Liver (tissue), 9 donors: ENCODE measurements at regions not wholly inside any gene's neighbourhood (a gene's known extent, or its start where the extent isn't known, plus 50 kb on each side); places are given as distances from the start of the nearest gene placed in this dataset. TPM values are rescaled to one million over a fixed set of nuclear protein-coding genes. Genes with fewer than 3 reads are reported as not detected.

ENCODE experiments used
- DNase-seq: peaks from one replicate; pipeline ENCODE4 v3.0.0-alpha.2; 2017; ENCODE audit warnings: low spot score
- H3K27ac ChIP-seq, 2 donors: one replicate each; pipeline ENCODE4 v1.7.0; 2013; ENCODE audit warnings: inconsistent platforms in 2 of 2, low read length in 2 of 2, control low read depth in 1 of 2, low read depth in 1 of 2, mild to moderate bottlenecking in 1 of 2
- H3K27me3 ChIP-seq, 4 donors: one replicate each; pipeline versions ENCODE4 v1.6.1 to v1.7.0; 2013; ENCODE audit warnings: low read length in 3 of 4, inconsistent platforms in 1 of 4, mild to moderate bottlenecking in 1 of 4, moderate library complexity in 1 of 4; ENCODE audit not compliant: control insufficient read depth in 4 of 4, insufficient read depth in 4 of 4
- H3K36me3 ChIP-seq, 4 donors: one replicate each; pipeline versions ENCODE4 v1.6.1 to v1.7.0; 2013; ENCODE audit warnings: low read length in 3 of 4, mild to moderate bottlenecking in 3 of 4, low read depth in 1 of 4, moderate library complexity in 1 of 4; ENCODE audit not compliant: control insufficient read depth in 4 of 4, insufficient read depth in 3 of 4
- H3K4me1 ChIP-seq, 4 donors: one replicate each; pipeline versions ENCODE4 v1.6.1 to v1.7.0; 2013; ENCODE audit warnings: low read length in 3 of 4, mild to moderate bottlenecking in 3 of 4, moderate library complexity in 1 of 4; ENCODE audit not compliant: control insufficient read depth in 4 of 4, insufficient read depth in 4 of 4
- H3K4me3 ChIP-seq, 3 donors: one replicate each; pipeline versions ENCODE4 v1.6.1 to v1.7.0; 2013; ENCODE audit warnings: low read length in 3 of 3, control low read depth in 1 of 3, low read depth in 1 of 3, mild to moderate bottlenecking in 1 of 3
- H3K9ac ChIP-seq, 2 donors: one replicate each; pipeline ENCODE4 v1.7.0; 2013; ENCODE audit warnings: low read length in 2 of 2, mild to moderate bottlenecking in 2 of 2, moderate library complexity in 2 of 2, control low read depth in 1 of 2, low read depth in 1 of 2
- H3K9me3 ChIP-seq, 4 donors: one replicate each; pipeline versions ENCODE4 v1.6.1 to v1.7.0; 2013; ENCODE audit warnings: low read length in 3 of 4; ENCODE audit not compliant: control insufficient read depth in 4 of 4
- ATF3 ChIP-seq: IDR thresholded peaks from 2 replicates; pipeline ENCODE4 v1.6.1; 2016; ENCODE audit warnings: antibody characterized with exemption
- CTCF ChIP-seq: fragments of 150-350 bp; IDR thresholded peaks from 2 replicates; pipeline ENCODE4 v1.5.1; 2017; ENCODE audit warnings: improper control_type of control experiment, low read depth, low read length; ENCODE audit not compliant: missing input control
- EGR1 ChIP-seq, 2 donors: IDR thresholded peaks; 2 replicates each; pipeline ENCODE4 v1.6.1; 2016 to 2018; ENCODE audit warnings: antibody characterized with exemption in 2 of 2, low read depth in 2 of 2
- FOXA2 ChIP-seq: IDR thresholded peaks from 2 replicates; pipeline ENCODE4 v1.6.1; 2016; ENCODE audit warnings: antibody characterized with exemption
- HNF4A ChIP-seq, 2 donors: conservative IDR thresholded peaks; 2 replicates each; pipeline ENCODE4 v1.6.1; 2016; ENCODE audit warnings: antibody characterized with exemption in 2 of 2, mild to moderate bottlenecking in 2 of 2
- HNF4G ChIP-seq: IDR thresholded peaks from 2 replicates; pipeline ENCODE4 v1.6.1; 2016; ENCODE audit warnings: antibody characterized with exemption
- JUND ChIP-seq, 2 donors: IDR thresholded peaks; 2 replicates each; pipeline ENCODE4 v1.6.1; 2016; ENCODE audit warnings: antibody characterized with exemption in 2 of 2
- MAX ChIP-seq: IDR thresholded peaks from 2 replicates; pipeline ENCODE4 v1.6.1; 2016; ENCODE audit warnings: antibody characterized with exemption
- NR2F2 ChIP-seq: IDR thresholded peaks from 2 replicates; pipeline ENCODE4 v1.6.1; 2016; ENCODE audit warnings: antibody characterized with exemption
- REST ChIP-seq: IDR thresholded peaks from 2 replicates; pipeline ENCODE4 v1.6.1; 2016; ENCODE audit warnings: antibody characterized with exemption, mild to moderate bottlenecking
- RXRA ChIP-seq, 2 donors: IDR thresholded peaks; 2 replicates each; pipeline ENCODE4 v1.6.1; 2017 to 2018; ENCODE audit warnings: antibody characterized with exemption in 2 of 2, mild to moderate bottlenecking in 1 of 2
- ZBTB33 ChIP-seq: IDR thresholded peaks from 2 replicates; pipeline ENCODE4 v1.6.1; 2016; ENCODE audit warnings: antibody characterized with exemption
- WGBS: extraction: QIAGEN DNeasy Blood & Tissue Kit; methylation state at CpG from one replicate; pipeline ENCODE4 v1.1.7; 2013; 5-methylcytosine and 5-hydroxymethylcytosine counted together
- small RNA-seq: library from RNA; depleted of rRNA; stranded (forward); fragments of <200 nt; gene quantifications from one replicate; pipeline ENCODE3, GENCODE V24; 2014
- donor health status: healthy.
- donor health status: healthy.
- donor health status: healthy.
- donor health status: healthy.
- donor health status: healthy.

GRCh38 chr5:57119031-57119430, 54.8 kb upstream of the GPBP1 start (continued):
- TF ChIP-seq REST (no peak), HNF4G (no peak), HNF4A (conservative IDR thresholded peaks at IDR 0.05) (no peak), FOXA2 (no peak), RXRA (IDR thresholded peaks at IDR 0.05) (no peak), EGR1 (IDR thresholded peaks at IDR 0.05; ENCODE audit: low read depth in 2 of 2) (no peak)

- Histone ChIP-seq H3K27me3 (no peaks in the 10 kb centered on the region), H3K36me3 (no peaks in the 10 kb centered on the region), H3K4me3 (no peak overlapping the region), H3K27ac (no peak overlapping the region), H3K9ac (no peak overlapping the region), H3K9me3 (no peaks in the 10 kb centered on the region), H3K4me1 (no peaks in the 10 kb centered on the region)
- TF ChIP-seq NR2F2 = no peak
- no peak for TF ChIP-seq JUND (IDR thresholded peaks at IDR 0.05)
- no peak for TF ChIP-seq MAX
- TF ChIP-seq RXRA (IDR thresholded peaks at IDR 0.05) = no peak
- no peak for TF ChIP-seq FOXA2
- TF ChIP-seq CTCF = no peak
- no peak for TF ChIP-seq HNF4A (conservative IDR thresholded peaks at IDR 0.05)
- no peak for TF ChIP-seq ZBTB33
- no peak for TF ChIP-seq ATF3
- no peak for DNase-seq
- WGBS = 98% methylated on average over 5 of the region's 5 CpGs
Observed at GRCh38 chr5:57124014-57124413, 49.8 kb upstream of the GPBP1 start.

Small RNA genes lying in the stretch of these regions (small RNA-seq; reads per million reads assigned to genes)
- not detected for gene AC034244.1
